ENCODE measurements at regions not wholly inside any gene's neighbourhood (a gene's known extent, or its start where the extent isn't known, plus 50 kb on each side); places are given as distances from the start of the nearest gene placed in this dataset.

DNA sequence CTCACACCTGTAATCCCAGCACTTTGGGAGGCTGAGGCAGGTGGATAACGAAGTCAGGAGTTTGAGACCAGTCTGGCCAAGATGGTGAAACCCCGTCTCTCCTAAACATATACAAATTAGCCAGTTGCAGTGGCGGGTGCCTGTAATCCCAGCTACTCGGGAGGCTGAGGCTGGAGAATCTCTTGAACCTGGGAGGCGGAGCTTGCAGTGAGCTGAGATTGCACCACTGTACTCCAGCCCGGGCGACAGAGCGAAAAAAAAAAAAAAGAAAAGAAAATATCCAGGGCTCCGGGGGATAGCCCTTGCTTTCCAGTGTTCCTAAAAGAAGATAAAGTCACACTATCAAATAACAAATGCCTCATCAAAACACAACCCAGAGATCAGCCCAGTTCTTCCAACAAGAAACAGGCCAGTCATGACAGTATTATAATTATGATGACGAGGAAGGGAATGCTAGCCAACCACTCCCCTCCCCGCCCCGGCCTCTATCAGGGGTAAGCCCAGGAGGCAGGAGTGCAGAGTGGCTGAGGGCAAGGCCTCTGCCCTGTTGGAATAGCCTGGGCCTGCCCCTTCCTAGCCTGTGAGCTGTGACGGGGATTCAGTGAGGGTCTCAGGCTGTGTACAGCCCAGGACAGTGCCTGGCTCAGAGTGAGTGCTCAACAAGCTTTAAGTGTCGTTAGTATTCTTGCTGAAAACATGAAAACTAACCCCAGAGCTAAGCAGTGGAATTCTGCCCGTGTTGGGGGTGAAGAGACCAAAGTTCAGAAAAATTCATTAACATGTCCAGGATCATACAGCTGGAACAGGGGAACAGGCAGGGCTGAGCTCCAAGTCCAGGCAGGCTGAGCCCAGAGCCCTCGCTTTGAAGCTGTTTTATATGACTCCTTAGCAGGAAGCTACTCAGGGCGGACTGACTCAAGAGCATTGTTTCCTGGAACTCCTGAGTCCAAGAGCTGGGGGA lies 54.3 kb downstream of the FAM241B start:
- no peak for DNase-seq

DNA sequence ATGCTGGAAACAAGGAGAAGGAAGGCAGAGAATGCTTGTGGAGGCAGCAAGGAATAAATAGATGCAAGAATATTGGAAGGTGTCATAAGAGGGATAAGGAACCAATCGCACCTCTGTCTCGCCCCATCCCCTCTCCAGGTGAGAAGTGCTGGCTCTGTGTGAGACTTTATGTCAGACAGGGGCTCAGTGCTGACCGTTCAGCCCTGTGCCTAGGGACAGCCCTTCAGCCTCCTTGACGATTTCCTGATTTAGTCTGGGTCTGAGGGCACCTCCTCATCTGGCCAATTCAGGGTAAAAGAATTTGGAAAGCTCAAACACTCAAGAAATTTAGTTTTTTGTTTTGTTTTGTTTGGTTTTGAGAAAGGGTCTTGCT lies 54.9 kb downstream of the FAM241B start:
- no peak for DNase-seq

DNA sequence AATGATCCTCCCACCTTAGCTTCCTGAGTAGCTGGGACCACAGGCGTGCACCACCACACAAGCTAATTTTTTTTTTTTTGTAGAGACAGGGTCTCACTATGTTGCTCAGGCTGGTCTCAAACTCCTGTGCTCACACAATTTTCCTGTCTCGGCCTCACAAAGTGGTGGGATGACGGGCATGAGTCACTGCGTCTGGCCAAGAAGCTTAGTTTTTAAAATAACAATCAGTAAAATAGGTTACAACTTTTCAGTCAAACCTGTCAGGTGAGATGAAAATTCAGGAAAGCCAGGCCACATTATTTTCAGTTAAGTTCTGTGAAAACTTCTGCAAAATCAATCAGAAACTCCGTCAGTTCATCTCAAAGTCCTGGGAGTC lies 55.4 kb downstream of the FAM241B start:
- no peak for DNase-seq

DNA sequence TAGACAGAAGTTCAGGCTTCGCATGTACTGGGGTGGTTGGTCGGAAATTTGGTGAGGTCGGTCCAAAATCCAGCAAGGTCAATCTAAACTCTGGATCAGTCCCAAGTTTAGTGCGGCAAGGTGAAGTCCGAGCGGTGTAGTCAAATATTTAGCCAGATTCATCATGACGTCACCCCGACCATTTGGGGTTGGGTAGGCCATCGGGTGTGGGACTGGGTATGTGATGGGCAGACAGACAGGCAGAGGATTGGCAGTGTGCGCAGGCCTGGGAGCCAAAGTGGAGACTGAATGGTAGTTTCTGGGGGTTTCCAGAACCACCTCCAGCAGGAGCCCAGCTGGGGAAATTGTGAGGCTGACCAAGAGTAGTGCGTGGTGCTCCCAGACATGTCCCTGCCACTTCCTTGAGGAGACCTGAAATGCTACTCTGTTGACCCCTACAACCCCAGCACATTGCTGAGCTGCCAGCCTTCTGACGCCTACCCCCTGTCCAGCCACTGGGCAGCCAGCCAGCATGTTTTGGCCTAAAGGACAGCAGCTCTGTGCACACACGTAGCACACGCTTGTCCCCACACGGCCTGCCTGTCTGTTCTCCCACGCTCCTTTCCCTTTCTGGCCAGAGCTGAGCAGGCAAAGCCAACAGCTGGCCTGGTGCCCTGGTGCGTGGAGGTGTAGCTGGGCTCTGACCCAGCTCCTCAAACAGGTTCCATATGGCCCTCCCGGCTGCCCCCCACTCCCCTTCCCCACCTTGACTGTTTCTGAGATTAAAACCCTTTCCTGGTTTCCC lies 55.9 kb downstream of the FAM241B start:
- DNase-seq: no peak

DNA sequence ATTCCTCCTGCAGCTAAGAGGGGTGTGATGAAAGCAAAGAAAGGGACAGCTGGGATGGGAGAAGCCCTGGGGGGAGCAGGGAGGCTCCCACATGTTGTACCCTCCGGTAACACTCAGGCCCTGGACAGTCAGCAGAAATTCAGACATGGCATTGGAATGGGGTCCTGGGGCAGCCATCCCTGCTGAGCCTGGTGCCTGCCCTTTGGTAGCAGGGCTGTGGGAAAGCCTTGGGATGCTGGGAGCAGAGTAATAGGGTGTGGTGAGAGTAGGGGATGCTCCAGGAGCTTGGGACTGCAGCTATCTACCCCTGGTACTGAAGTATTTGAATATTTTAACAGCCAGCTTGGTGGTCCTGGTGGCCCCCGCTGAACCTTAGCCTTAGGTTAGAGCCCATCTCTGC lies 56.8 kb downstream of the FAM241B start:
- DNase-seq: no peak

DNA sequence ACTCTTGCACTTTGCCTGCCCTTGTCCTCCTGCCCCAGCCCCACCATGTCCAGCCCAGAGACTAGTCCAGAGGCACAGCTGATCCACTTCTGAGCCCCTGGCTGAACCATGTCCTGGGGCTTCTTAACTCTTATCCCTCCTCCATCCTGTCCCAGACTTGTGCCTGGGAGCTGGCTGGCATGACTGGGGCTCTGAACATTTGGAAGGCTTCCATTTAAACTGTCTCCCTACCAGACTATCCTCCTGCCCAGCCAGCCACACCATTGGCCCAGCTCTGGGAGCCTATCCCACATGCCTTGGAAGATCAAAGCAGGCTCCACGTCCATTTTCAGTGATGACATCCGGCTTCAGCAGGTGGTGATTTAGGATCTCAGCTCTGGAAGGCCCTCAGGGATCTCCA lies 57.4 kb downstream of the FAM241B start:
- DNase-seq: no peak

DNA sequence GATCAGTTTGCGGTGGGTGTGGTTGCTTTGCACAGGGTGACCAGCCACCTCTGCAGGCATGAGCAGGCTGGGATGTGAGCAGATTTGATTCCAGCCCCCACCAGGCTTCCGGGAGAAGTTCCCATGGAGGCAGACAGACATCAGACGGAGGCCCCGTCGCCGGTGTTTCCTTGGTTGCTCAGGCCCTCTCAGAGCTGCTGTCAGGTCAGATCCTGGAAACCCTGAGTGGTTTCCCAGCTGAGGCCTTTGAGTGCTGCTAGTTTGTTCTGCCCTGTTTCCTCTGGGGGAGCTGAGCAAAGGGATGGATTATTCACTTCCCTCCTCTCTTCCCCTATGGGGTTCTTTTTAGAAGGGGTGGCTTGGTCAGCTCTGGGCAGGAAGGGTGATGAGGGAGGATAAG lies 62.2 kb downstream of the FAM241B start:
- DNase-seq: no peak

DNA sequence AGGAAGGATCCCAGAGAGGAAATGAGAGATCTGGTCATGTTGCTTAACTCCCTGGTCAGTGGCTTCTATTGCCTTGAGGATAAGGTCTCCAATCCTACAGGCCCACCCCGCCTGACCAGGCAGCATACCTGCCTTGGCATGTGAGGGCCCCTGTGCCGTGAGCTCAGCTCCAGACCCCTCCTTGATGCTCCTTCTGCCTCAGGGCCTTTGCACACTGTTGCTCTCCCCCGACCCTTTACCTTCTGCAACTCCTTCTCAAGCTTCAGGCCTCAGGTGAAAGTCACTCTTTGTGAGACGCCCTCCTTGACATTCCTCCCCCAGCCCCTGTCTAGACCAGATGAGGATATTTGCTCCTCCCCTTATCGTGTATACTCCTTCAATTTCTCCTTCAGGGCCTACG lies 62.8 kb downstream of the FAM241B start:
- no peak for DNase-seq

DNA sequence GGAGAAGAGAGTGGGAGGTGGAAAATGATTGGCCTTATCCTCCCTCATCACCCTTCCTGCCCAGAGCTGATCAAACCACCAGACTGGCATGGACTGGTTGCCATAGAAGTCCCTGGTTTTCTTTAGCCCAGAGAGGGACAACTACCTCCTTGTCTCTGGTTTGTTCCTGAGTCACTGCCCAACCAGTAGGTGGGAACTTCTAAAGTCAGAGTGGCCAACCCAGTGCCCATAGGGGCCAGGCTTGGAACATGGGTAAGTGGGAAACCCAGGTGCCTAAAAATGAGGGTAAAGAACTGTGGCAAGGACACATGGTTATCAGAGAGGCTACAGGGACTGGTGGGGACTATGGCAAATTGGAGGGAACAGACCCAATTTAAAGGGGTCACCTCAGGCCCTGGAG lies 63.8 kb downstream of the FAM241B start:
- no peak for DNase-seq

DNA sequence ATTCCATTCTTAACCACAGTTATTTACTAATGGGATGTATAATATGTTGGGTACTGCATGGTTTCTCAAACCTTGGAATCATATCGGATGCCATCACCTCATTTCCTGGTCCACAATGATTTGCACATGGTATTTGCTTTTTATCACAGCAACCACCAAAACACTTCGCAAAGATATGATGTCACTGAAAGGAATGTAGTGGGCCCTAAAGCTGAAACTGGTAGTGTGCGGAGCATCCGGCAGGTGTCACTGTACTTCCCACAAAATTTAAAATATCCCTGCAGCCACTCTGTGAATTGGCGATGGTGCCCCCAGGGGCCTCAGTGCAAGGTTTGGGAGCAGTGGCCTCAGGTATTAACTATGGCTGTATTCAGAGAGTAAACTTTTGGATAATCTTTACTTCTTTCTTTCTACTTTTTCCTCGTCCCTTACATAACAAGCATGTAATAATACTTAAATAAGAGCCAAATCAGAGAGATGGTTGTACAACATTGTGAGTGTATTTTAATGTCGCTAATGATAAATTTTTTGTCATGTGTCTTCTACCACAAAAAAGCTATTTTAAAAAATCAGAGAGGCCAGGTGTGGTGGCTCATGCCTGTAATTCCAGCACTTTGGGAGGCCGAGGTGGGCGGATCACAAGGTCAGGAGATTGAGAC lies 66.2 kb downstream of the FAM241B start:
- no peak for DNase-seq

DNA sequence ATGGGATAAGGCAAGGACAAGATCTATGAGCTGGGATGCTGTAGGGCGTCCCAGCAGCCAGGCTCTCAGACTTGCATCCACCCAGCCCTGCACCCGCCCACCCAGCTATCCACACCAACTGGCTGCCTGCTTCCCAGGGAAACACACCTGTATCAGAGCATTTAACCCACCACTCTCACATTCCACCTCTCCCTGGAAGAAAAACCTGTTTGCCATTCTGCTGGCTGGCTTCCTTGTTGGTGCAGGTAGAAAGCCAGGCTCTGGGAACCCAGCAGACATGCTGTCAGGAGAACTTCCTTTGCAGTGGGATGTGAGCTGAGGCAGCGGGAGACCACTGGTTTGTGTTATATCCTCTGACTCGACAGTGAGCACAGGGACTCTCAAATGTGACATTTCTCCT lies 67.0 kb downstream of the FAM241B start:
- DNase-seq: no peak

DNA sequence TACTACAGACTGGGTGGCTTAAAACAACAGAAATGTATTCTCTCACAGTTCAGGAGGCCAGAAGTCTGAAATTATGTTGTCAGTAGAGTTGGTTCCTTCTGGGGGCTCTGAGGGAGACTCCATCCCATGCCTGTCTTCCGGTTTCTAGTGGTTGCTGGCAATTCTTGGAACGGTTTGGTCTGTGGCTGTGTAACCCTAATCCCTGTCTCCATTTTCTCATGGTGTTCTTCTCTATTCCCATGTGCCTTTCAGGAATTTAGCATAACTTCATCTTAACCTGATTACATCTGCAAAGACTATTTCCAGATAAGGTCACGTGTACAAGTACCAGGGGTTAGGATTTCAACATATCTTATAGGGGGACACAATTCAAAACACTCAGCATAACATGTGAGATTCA lies 73.2 kb downstream of the FAM241B start:
- DNase-seq: no peak

DNA sequence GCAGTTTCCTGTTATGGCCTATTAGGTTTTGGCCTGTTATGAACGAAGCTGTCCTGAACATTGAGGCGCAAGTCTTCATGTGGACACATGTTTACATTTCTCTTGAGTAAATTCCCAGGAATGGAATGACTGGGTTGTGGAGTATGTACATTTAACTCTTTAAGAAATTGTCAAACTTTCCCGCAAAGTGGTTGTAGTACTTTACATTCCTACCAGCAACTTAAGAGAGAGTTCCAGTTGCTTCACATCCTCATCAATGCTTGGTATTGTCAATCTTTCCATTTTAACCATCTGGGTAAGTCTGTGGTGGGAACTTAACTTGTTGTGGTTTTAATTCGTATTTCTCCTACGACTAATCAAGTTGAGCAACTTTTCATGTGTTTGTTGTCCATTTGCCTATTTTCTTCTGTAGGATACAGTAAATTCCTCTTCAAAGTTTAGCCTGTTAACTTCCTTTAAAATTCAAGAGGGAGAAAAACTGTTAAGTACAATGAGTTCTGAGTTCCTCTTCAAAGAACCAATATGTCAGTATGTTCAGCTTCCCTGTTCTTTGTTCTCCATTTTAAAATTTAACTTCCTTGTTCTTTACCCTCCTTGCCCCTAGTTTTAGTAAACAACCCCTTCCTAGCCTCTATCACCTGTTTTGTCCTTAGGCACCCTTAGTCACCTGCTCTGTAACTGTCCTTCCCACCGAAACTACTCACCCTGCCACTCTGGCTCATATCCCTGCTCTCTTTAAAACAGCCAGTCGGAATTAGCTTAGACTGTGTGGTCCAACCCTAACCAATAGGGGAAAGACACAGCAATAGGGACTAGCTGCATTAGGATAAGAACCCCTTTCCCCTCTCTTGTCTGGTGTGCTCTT lies 74.0 kb downstream of the FAM241B start:
- DNase-seq: no peak

DNA sequence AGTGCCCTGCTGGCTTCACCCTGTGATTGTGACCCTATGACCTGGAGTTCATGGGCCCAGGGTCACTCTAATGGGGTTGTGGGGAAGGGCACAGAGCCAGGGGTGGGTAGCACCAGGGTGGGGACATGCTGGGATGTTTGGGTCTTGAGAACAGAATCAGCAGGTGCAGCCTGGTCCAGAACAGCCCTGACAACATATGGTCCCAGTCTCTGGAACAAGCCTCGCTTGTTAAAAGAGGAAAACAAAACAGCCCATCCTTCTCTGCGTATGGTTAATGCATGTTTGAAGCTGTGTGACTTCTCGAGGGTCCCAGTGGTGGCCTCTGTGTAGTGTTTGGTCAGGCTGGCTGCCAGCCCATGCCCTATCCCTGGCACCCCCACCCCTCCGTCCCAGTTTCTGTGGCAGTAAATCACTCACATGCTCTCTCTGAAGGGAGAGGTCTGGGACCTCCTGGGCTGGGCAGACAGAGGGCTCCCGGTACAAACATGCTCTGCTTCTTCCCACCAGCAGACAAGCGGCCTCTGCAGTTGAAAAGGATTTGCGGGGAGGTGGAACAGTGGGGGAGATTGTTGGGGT lies 79.4 kb downstream of the FAM241B start:
- no peak for DNase-seq

DNA sequence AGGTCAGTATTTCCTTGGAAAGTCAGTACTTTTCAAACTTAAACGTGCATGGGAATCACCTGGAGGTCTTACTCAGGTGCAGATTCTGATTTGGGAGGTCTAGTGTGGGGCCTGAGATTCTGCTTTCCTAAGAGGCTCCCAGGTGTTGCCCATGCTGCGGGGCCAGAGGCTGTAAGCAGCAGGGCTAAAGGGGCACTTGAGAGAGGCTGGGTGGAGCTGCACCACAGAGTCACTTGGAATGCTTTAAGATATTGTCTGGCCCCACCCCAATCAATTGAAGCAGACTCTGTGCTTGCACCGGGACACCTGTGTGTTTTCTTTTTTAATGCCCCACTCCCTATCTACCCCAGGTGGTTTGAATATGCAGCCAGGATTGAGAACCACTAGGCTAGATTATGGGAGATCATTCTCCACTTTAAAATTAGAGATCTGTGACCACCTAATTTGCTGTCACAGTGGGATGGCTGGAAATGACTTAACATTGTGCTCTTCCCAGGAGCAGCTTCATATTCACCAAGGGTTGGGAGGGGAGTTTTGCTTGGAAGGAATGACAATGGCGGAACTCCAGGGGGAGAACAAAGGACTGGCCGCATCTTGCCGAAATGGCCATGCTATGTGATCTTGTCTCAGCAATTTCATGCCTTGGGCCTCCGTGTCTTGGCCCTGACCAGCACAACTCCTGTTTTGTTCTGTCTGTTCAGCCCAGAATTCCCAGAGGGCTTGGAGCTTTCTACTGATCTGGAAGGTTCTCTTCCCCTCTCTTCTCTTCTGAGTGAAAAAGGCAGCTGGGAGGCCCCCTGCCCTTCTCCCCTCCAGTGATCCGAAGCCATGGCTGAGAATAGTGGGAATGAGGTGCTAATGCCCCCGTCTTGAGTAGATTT lies 80.2 kb downstream of the FAM241B start:
- DNase-seq: no peak

DNA sequence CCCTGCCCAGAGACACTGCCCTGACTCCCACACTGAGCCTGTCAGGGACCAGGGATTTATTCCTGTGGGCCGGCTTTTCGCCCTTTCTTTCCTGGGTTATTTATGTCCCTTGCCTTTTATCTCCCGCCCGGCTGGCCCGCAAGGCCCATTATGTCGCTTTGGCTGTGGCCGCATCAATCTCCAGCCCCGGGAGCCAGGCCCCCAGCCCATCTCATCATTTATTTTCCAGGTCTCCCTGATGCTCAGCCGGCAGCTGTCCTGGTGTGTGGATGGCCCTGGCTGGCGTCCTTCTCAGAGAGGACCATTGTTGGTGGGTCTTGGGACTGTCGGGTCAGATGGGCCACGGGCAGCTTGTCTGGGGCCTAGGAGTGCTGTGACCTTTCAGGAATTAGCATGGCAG lies 82.3 kb downstream of the FAM241B start:
- DNase-seq: no peak

DNA sequence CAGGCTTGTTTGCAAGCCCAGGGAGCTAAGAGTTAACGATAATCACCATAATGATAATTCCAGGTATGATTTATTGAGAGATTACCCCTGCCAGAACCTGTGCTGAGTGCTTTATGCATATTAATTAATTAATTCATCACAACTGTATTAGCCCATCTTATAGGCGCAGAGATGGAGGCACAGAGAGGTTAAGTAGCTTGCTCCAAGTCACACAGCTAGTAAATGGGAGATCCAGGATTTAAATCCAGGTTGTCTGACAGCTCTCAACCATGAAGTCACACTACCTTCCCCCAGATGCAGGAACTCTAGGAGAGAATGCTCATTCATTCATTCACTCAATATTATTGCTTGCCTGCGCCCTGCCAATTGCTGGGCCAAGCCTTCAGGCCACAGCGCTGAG lies 84.5 kb downstream of the FAM241B start:
- no peak for DNase-seq

DNA sequence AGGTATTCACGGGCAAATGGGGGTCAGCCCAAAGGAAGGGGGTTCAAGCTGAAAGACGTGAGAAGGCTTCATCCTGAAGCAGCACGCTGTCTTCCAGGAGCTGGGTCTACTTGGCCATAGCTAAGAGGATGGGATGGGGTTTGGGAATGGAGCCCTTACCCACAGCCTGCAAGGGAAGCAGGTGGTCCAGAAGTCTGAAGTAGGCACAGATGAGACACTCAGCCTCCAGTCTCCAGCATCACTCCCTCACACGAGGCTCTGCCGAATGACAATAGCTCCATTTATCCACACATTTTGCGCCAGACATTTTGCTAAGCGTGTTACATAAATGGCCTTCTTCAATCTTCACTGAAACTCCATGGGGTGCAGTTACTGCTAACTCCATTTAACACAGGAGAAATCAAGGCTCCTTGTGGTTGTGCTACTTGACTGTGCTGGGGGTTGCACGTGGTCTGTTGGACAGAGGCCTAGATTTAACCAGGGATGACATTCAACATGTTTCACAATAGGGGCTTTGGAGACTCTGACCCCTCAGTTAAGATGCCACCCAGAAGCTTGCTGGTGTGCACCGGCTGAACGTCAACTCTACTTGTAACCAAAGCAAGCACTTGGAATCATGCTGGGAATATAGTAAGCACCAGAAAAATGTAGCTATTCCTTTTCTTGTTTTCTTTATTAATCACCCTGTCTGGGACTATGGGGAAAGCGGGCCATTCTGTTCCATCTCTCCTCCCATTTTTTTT lies 85.3 kb downstream of the FAM241B start:
- no peak for DNase-seq

DNA sequence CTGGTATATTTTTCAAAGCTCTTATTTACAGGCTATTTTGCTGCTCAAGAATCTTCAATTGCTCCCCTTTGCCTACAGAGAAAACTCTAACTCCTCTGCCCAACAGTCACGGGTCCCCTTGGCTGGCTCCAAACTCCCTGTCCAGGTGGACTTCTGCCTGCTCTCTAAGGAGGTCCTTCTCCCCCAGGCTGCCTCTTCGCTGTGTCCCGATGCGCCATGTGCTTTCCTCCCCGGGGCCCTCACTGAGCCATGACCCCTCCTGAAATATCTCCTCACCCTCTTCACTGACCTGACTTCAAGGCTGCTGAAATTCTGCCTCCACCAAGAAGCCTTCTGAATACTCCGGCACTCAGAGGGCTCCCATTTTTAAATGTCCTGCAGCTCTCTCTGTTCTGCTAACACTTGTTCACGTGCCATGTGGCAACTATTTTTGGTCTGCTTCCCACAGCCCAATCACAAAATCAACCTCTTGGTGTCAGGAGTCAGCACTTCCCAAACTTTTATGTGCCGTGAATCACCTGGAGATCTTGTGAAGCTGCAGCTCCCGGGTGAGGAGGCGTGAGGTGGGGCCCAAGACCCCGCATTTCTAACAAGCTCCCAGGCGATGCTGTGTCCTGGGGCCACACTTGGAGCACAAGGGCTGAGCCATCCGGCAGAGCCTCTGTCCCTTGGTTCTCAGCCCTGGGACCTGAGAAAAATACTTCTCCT lies 85.7 kb upstream of the COL13A1 start:
- DNase-seq: no peak

Measured in NCI-H1105 treated with DMSO at 0.1 percent for 48 hours (cell line).